NCI-H2227 treated with DMSO at 0.1 percent for 48 hours (cell line): ENCODE measurements at regions not wholly inside any gene's neighbourhood (a gene's known extent, or its start where the extent isn't known, plus 50 kb on each side); places are given as distances from the start of the nearest gene placed in this dataset.

Experiments
- DNase-seq: peaks from one replicate; lab custom pipeline; 2025; lab: John Stamatoyannopoulos, UW

GRCh38 chr22:48346911-48347310 lies 1480.8 kb downstream of the BRD1 start:
- no peak for DNase-seq

- DNase-seq: no peak
Observed at GRCh38 chr22:48346311-48346710, 1481.4 kb downstream of the BRD1 start.

- DNase-seq: no peak
Observed at GRCh38 chr22:48345631-48346030, 1482.0 kb downstream of the BRD1 start.

- DNase-seq: no peak
Observed at GRCh38 chr22:48343461-48343860, 1484.2 kb downstream of the BRD1 start.

GRCh38 chr22:48342732-48343131 lies 1484.9 kb downstream of the BRD1 start:
- DNase-seq: no peak

- no peak for DNase-seq
Observed at GRCh38 chr22:48342016-48342415, 1485.7 kb downstream of the BRD1 start.

- no peak for DNase-seq
Observed at GRCh38 chr22:48340727-48341709, 1486.7 kb downstream of the BRD1 start.

GRCh38 chr22:48340191-48340590 lies 1487.5 kb downstream of the BRD1 start:
- DNase-seq: no peak

- DNase-seq: no peak
Observed at GRCh38 chr22:48338793-48339705, 1488.6 kb downstream of the BRD1 start.

GRCh38 chr22:48337957-48338792 lies 1489.5 kb downstream of the BRD1 start:
- no peak for DNase-seq

GRCh38 chr22:48336339-48337060 lies 1491.2 kb downstream of the BRD1 start:
- no peak for DNase-seq

- no peak for DNase-seq
Observed at GRCh38 chr22:48335442-48336139, 1492.1 kb downstream of the BRD1 start.

- no peak for DNase-seq
Observed at GRCh38 chr22:48334971-48335370, 1492.7 kb downstream of the BRD1 start.

GRCh38 chr22:48333816-48334735 lies 1493.6 kb downstream of the BRD1 start:
- no peak for DNase-seq

GRCh38 chr22:48333323-48333763 lies 1494.3 kb downstream of the BRD1 start:
- no peak for DNase-seq

- DNase-seq: no peak
Observed at GRCh38 chr22:48332438-48333322, 1495.0 kb downstream of the BRD1 start.

GRCh38 chr22:48331691-48332220 lies 1495.9 kb downstream of the BRD1 start:
- DNase-seq: no peak

- no peak for DNase-seq
Observed at GRCh38 chr22:48331266-48331665, 1496.4 kb downstream of the BRD1 start.
